K562 (cell line): ENCODE measurements at regions not wholly inside any gene's neighbourhood (a gene's known extent, or its start where the extent isn't known, plus 50 kb on each side); places are given as distances from the start of the nearest gene placed in this dataset.

ENCODE experiments used
- ATAC-seq: fragments of 200-7000 bp; cut with Tn5 transposase; 3 replicates; pipeline ENCODE4 v1.9.1; 2020; ENCODE audit warnings: moderate library complexity
- BruUV-seq: library from RNA; stranded (reverse); fragments of 400-500 nt; replicated peaks from 2 replicates; lab custom pipeline; 2021; lab: Mats Ljungman, UMichigan
- CTCF ChIA-PET: fragments of 300-600 bp; formaldehyde crosslinking; extraction: SDS; loops from one replicate; lab custom pipeline; 2021; ENCODE audit warnings: low intra/inter-chr PET ratio; lab: Yijun Ruan, JAX
- POLR2A ChIA-PET: fragments of 300-600, 350-650 bp; sonication (Branson Sonifier 250); formaldehyde crosslinking; extraction: SDS; loops from one replicate; lab custom pipeline; 2021; ENCODE audit warnings: antibody characterized with exemption, inconsistent platforms; lab: Yijun Ruan, JAX
- DNase-seq, 4 experiments: peaks; one replicate each; pipeline versions ENCODE4 v3.0.0 to v3.0.0-alpha.2; 2011 to 2018; ENCODE audit warnings: low spot score in 3 of 4, mixed read lengths in 3 of 4; ENCODE audit errors: extremely low read depth in 1 of 4
- FAIRE-seq: peaks from 2 replicates; lab custom pipeline; 2011; peaks lifted over from hg19 to GRCh38; lab: Jason Lieb, UNC
- H2AFZ ChIP-seq: 2 replicates; pipeline ENCODE4 v1.6.0; 2011; ENCODE audit warnings: low read depth, low read length, control low read depth, inconsistent platforms
- H3K27ac ChIP-seq: fragments of 200-600 bp; 3 replicates; pipeline ENCODE4 v1.8.0; 2011; ENCODE audit warnings: low read depth, mild to moderate bottlenecking, control low read depth, inconsistent platforms, low read length, moderate library complexity, mixed read lengths; ENCODE audit errors: extremely low read depth
- H3K27me3 ChIP-seq, 2 experiments: fragments of 300-600 bp in 1 of 2; 2 replicates in 1 of 2; 3 replicates in 1 of 2; pipeline versions ENCODE4 v1.6.0 to v1.8.0; 2011; ENCODE audit warnings: inconsistent platforms in 2 of 2, low read length in 2 of 2, mild to moderate bottlenecking in 1 of 2, mixed read lengths in 1 of 2, moderate library complexity in 1 of 2; ENCODE audit not compliant: control insufficient read depth in 2 of 2, insufficient read depth in 2 of 2
- H3K36me3 ChIP-seq: fragments of 300-600 bp; 3 replicates; pipeline ENCODE4 v1.8.0; 2011; ENCODE audit warnings: mild to moderate bottlenecking, low read length, inconsistent platforms; ENCODE audit not compliant: control insufficient read depth, insufficient read depth
- H3K4me1 ChIP-seq, 2 experiments: fragments of 200-600 bp in 1 of 2; replicated peaks in 1 of 2; 2 replicates in 1 of 2; 3 replicates in 1 of 2; pipeline versions ENCODE4 v1.5.1 to v1.8.0; 2011; ENCODE audit warnings: inconsistent platforms in 2 of 2, low read length in 2 of 2, mild to moderate bottlenecking in 1 of 2, mixed read lengths in 1 of 2, moderate library complexity in 1 of 2; ENCODE audit not compliant: control insufficient read depth in 2 of 2, insufficient read depth in 2 of 2
- H3K4me2 ChIP-seq: 2 replicates; pipeline ENCODE4 v1.6.1; 2011; ENCODE audit warnings: low read length, control low read depth, inconsistent platforms, mixed read lengths; ENCODE audit not compliant: insufficient read depth
- H3K4me3 ChIP-seq: fragments of 200-600 bp; sonication (generic), shearing (Covaris generic); 2 replicates; pipeline ENCODE4 v1.5.1; 2016; ENCODE audit warnings: control low read depth, inconsistent platforms
- H3K79me2 ChIP-seq: fragments of 200-600 bp; 3 replicates; pipeline ENCODE4 v1.8.0; 2011; ENCODE audit warnings: low read length, inconsistent platforms; ENCODE audit not compliant: control insufficient read depth, insufficient read depth
- H3K9ac ChIP-seq, 2 experiments: 2 replicates each; pipeline versions ENCODE4 v1.6.0 to v1.6.1; 2011; ENCODE audit warnings: low read depth in 2 of 2, low read length in 2 of 2, control low read depth in 1 of 2, inconsistent platforms in 1 of 2, mild to moderate bottlenecking in 1 of 2, mixed read lengths in 1 of 2; ENCODE audit not compliant: insufficient read depth in 1 of 2
- H3K9me1 ChIP-seq: one replicate; pipeline ENCODE4 v1.6.0; 2011; ENCODE audit warnings: inconsistent platforms, mild to moderate bottlenecking, low read length, moderate library complexity; ENCODE audit not compliant: control insufficient read depth, insufficient read depth
- H3K9me3 ChIP-seq: replicated peaks from 2 replicates; pipeline ENCODE4 v1.5.1; 2011; ENCODE audit warnings: low read depth, low read length, inconsistent platforms; ENCODE audit not compliant: control insufficient read depth, insufficient read depth
- H4K20me1 ChIP-seq: replicated peaks from 2 replicates; pipeline ENCODE4 v1.6.1; 2011; ENCODE audit warnings: low read length, inconsistent platforms, mixed read lengths; ENCODE audit not compliant: control insufficient read depth, insufficient read depth
- BRF1 ChIP-seq: IDR thresholded peaks from 3 replicates; pipeline ENCODE4 v1.6.1; 2011; ENCODE audit warnings: borderline replicate concordance, mild to moderate bottlenecking; ENCODE audit not compliant: insufficient read length; ENCODE audit errors: extremely low read depth
- CHD1 ChIP-seq: fragments of 200-600 bp; sonication (generic); IDR thresholded peaks from one replicate; pipeline ENCODE4 v1.6.1; 2012; ENCODE audit warnings: mild to moderate bottlenecking, moderate library complexity, low read length, inconsistent platforms
- DIDO1 ChIP-seq: fragments of 450-650 bp; IDR thresholded peaks from 2 replicates; pipeline ENCODE4 v1.6.1; 2016; ENCODE audit warnings: low read depth, missing biosample characterization, missing genetic modification characterization
- FOXK1 ChIP-seq: sonication (generic); formaldehyde crosslinking; IDR thresholded peaks from 2 replicates; pipeline ENCODE4 v1.8.0; 2022; ENCODE audit warnings: missing genetic modification reagents, mild to moderate bottlenecking, borderline replicate concordance
- GABPA ChIP-seq: fragments of 200-800 bp; sonication (Bioruptor generic); conservative IDR thresholded peaks from 2 replicates; pipeline ENCODE4 v1.6.1; 2016; ENCODE audit warnings: low read depth, missing genetic modification characterization, missing compliant biosample characterization
- HMG20A ChIP-seq: fragments of 450-650 bp; formaldehyde crosslinking; conservative IDR thresholded peaks from 2 replicates; pipeline ENCODE4 v1.4.0; 2020; ENCODE audit warnings: mild to moderate bottlenecking, mixed read lengths
- NELFE ChIP-seq: IDR thresholded peaks from 2 replicates; pipeline ENCODE4 v1.6.1; 2011; ENCODE audit warnings: mild to moderate bottlenecking; ENCODE audit not compliant: insufficient read depth, insufficient read length
- PML ChIP-seq: IDR thresholded peaks from 2 replicates; pipeline ENCODE4 v1.6.1; 2012; ENCODE audit warnings: low read length, inconsistent platforms
- SIX5 ChIP-seq, 2 experiments: IDR thresholded peaks; 2 replicates each; pipeline ENCODE4 v1.6.1; 2011; ENCODE audit warnings: low read length in 2 of 2, borderline replicate concordance in 1 of 2, low read depth in 1 of 2, mild to moderate bottlenecking in 1 of 2, moderate library complexity in 1 of 2; ENCODE audit not compliant: insufficient read depth in 1 of 2
- ZBTB17 ChIP-seq: fragments of 450-650 bp; formaldehyde crosslinking; IDR thresholded peaks from 2 replicates; pipeline ENCODE4 v1.4.0; 2020; ENCODE audit warnings: mild to moderate bottlenecking
- WGBS: fragments of 100-300 bp; shearing (Covaris generic); methylation state at CpG from one replicate; pipeline ENCODE4 v1.1.6; 2016; ENCODE audit warnings: low coverage, mixed read lengths; ENCODE audit not compliant: insufficient coverage; ENCODE audit errors: missing lambda C conversion rate; 5-methylcytosine and 5-hydroxymethylcytosine counted together
- in situ Hi-C: fragments of 300-500 bp; cut with MboI; formaldehyde crosslinking; loops from 4 replicates; pipeline ENCODE4 v1.15.0; 2018; ENCODE audit warnings: inconsistent platforms, mixed read lengths
- intact Hi-C: fragments of 100-400 bp; cut with micrococcal nuclease; formaldehyde crosslinking; loops from 2 replicates; pipeline ENCODE4 v1.14.2; 2022
- TF ChIP-seq, protein P1 (sequence below): fragments of 150-350 bp; IDR thresholded peaks from 2 replicates; pipeline ENCODE4 v1.6.1; 2014; ENCODE audit warnings: low read depth, mild to moderate bottlenecking, low read length, borderline replicate concordance
- TF ChIP-seq, protein P2 (sequence below): fragments of 450-650 bp; IDR thresholded peaks from 2 replicates; pipeline ENCODE4 v1.7.0; 2016; ENCODE audit warnings: borderline replicate concordance

DNA sequence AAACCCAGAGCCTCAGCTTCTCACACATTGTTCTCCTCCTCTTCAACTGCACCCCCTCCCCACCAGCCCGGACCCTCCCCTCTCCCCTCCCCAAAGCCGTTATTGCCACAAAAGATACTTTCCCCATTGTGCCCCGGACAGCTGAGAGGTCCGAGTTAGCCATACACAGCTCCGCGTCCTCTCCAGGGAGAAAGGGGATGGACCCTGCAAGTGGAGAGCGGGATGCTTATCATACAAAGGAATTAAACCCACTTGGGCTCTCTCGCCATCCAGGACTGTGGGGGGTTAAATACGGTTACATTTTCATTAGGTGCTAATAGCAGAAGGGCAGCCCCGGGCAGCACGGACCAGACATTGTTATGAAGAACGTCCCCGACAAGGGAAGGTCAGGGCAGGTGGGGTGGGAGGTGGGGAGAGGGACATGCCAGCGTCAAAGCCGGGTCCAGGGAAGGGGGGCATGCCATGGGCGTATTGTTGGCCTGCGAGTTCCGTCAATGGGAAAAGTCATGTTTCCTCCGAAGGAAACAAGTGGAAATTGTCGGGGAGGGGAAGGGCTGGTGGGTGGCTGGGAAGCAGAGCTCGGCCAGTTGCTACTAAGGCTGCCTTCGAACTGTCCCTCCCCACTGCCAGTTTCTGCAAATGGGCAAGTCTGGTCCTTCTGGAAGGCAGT is 99.1 kb downstream of the SOX9 start:
- H3K4me1 ChIP-seq: no peaks in the 10 kb centered on the region
- no peaks in the 10 kb centered on the region; a peak in 1 of 5 replicates for H3K27me3 ChIP-seq
- H3K9me3 ChIP-seq: no peaks in the 10 kb centered on the region
- 1% methylated on average over 15 of the region's 22 CpGs for WGBS
- CTCF ChIA-PET: no interaction called here
- H3K27ac ChIP-seq: no peak overlapping the region
- H3K4me3 ChIP-seq: no peak overlapping the region
- H3K9me1 ChIP-seq: no peaks in the 10 kb centered on the region
- intact Hi-C loops (no loop called here), in situ Hi-C loops (no loop called here)
- no peaks in the 10 kb centered on the region for H4K20me1 ChIP-seq
- BruUV-seq: no TSS peak
- POLR2A ChIA-PET: no interaction called here
- TF ChIP-seq NELFE (no peak), CHD1 (no peak), PML (no peak), ZBTB17 (CRISPR knock-in tag) (no peak), FOXK1 (CRISPR knock-in tag) (no peak), DIDO1 (no peak), BRF1 (no peak), HMG20A (CRISPR knock-in tag) (no peak), GABPA (tag) (no peak), SIX5 (IDR thresholded peaks at IDR 0.05; ENCODE audit: borderline replicate concordance in 1 of 2, insufficient read depth in 1 of 2, low read depth in 1 of 2, low read length in 2 of 2) (no peak)
- TF ChIP-seq, protein P1, sequence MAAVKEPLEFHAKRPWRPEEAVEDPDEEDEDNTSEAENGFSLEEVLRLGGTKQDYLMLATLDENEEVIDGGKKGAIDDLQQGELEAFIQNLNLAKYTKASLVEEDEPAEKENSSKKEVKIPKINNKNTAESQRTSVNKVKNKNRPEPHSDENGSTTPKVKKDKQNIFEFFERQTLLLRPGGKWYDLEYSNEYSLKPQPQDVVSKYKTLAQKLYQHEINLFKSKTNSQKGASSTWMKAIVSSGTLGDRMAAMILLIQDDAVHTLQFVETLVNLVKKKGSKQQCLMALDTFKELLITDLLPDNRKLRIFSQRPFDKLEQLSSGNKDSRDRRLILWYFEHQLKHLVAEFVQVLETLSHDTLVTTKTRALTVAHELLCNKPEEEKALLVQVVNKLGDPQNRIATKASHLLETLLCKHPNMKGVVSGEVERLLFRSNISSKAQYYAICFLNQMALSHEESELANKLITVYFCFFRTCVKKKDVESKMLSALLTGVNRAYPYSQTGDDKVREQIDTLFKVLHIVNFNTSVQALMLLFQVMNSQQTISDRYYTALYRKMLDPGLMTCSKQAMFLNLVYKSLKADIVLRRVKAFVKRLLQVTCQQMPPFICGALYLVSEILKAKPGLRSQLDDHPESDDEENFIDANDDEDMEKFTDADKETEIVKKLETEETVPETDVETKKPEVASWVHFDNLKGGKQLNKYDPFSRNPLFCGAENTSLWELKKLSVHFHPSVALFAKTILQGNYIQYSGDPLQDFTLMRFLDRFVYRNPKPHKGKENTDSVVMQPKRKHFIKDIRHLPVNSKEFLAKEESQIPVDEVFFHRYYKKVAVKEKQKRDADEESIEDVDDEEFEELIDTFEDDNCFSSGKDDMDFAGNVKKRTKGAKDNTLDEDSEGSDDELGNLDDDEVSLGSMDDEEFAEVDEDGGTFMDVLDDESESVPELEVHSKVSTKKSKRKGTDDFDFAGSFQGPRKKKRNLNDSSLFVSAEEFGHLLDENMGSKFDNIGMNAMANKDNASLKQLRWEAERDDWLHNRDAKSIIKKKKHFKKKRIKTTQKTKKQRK: no peak
- TF ChIP-seq, protein P2, sequence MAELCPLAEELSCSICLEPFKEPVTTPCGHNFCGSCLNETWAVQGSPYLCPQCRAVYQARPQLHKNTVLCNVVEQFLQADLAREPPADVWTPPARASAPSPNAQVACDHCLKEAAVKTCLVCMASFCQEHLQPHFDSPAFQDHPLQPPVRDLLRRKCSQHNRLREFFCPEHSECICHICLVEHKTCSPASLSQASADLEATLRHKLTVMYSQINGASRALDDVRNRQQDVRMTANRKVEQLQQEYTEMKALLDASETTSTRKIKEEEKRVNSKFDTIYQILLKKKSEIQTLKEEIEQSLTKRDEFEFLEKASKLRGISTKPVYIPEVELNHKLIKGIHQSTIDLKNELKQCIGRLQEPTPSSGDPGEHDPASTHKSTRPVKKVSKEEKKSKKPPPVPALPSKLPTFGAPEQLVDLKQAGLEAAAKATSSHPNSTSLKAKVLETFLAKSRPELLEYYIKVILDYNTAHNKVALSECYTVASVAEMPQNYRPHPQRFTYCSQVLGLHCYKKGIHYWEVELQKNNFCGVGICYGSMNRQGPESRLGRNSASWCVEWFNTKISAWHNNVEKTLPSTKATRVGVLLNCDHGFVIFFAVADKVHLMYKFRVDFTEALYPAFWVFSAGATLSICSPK: no peak
- no peak overlapping the region for H3K4me2 ChIP-seq
- DNase-seq (no peak), FAIRE-seq (no peak), ATAC-seq (no peak)
- no peak overlapping the region for H3K9ac ChIP-seq
- H3K79me2 ChIP-seq: no peaks in the 10 kb centered on the region
- no peak overlapping the region for H2AFZ ChIP-seq
- no peaks in the 10 kb centered on the region for H3K36me3 ChIP-seq
